Hepatocyte (in vitro differentiated cells): ENCODE measurements at regions not wholly inside any gene's neighbourhood (a gene's known extent, or its start where the extent isn't known, plus 50 kb on each side); places are given as distances from the start of the nearest gene placed in this dataset.

Experiments used
- DNase-seq: peaks from one replicate; pipeline ENCODE4 v3.0.0-alpha.2; 2016; ENCODE audit warnings: low spot score
- H2AFZ ChIP-seq: fragments of 200-600 bp; sonication (generic); 2 replicates; pipeline ENCODE4 v1.6.0; 2016; ENCODE audit warnings: antibody characterized with exemption, mild to moderate bottlenecking
- H3K27ac ChIP-seq: fragments of 200-600 bp; sonication (generic); 2 replicates; pipeline ENCODE4 v1.5.1; 2016; ENCODE audit warnings: mild to moderate bottlenecking
- H3K27me3 ChIP-seq: fragments of 200-600 bp; sonication (generic); 2 replicates; pipeline ENCODE4 v1.6.1; 2016
- H3K36me3 ChIP-seq: fragments of 200-600 bp; sonication (generic); replicated peaks from 2 replicates; pipeline ENCODE4 v1.5.1; 2016; ENCODE audit warnings: low read depth; ENCODE audit not compliant: insufficient read depth
- H3K4me1 ChIP-seq: fragments of 200-600 bp; sonication (generic); 2 replicates; pipeline ENCODE4 v1.5.1; 2016; ENCODE audit warnings: mild to moderate bottlenecking, moderate library complexity; ENCODE audit not compliant: insufficient read depth
- H3K4me2 ChIP-seq: fragments of 200-600 bp; sonication (generic); 2 replicates; pipeline ENCODE4 v1.6.0; 2016
- H3K4me3 ChIP-seq: fragments of 200-600 bp; sonication (generic); 2 replicates; pipeline ENCODE4 v1.5.1; 2016; ENCODE audit warnings: mild to moderate bottlenecking
- H3K79me2 ChIP-seq: fragments of 200-600 bp; sonication (generic); 2 replicates; pipeline ENCODE4 v1.6.0; 2017; ENCODE audit warnings: mild to moderate bottlenecking
- H3K9me2 ChIP-seq: fragments of 200-600 bp; sonication (generic); replicated peaks from 2 replicates; pipeline ENCODE4 v1.6.0; 2017; ENCODE audit warnings: mild to moderate bottlenecking; ENCODE audit not compliant: insufficient read depth
- H3K9me3 ChIP-seq: fragments of 200-600 bp; sonication (generic); 2 replicates; pipeline ENCODE4 v1.5.1; 2016; ENCODE audit warnings: low read depth, mild to moderate bottlenecking
- H4K20me1 ChIP-seq: fragments of 200-600 bp; sonication (generic); 2 replicates; pipeline ENCODE4 v1.6.0; 2016; ENCODE audit warnings: mild to moderate bottlenecking; ENCODE audit not compliant: insufficient read depth, poor library complexity, severe bottlenecking
- EZH2 ChIP-seq: fragments of 200-600 bp; sonication (generic); IDR thresholded peaks from 2 replicates; pipeline ENCODE4 v1.6.1; 2016; ENCODE audit warnings: antibody characterized with exemption, mild to moderate bottlenecking, borderline replicate concordance
- EZH2phosphoT487 ChIP-seq: fragments of 200-600 bp; sonication (generic); IDR thresholded peaks from one replicate; pipeline ENCODE4 v1.6.1; 2018; ENCODE audit warnings: antibody characterized with exemption, mild to moderate bottlenecking, low read depth, moderate library complexity; ENCODE audit not compliant: unreplicated experiment, severe bottlenecking
- WGBS: methylation state at CpG from one replicate; pipeline ENCODE4 v1.1.6; 2016; ENCODE audit warnings: low lambda C conversion rate; ENCODE audit errors: missing lambda C conversion rate; 5-methylcytosine and 5-hydroxymethylcytosine counted together
- TF ChIP-seq, protein P1 (sequence below): fragments of 200-600 bp; sonication (generic); IDR thresholded peaks from 2 replicates; pipeline ENCODE4 v1.5.1; 2016; ENCODE audit warnings: antibody characterized with exemption, mild to moderate bottlenecking; ENCODE audit not compliant: poor library complexity

DNA sequence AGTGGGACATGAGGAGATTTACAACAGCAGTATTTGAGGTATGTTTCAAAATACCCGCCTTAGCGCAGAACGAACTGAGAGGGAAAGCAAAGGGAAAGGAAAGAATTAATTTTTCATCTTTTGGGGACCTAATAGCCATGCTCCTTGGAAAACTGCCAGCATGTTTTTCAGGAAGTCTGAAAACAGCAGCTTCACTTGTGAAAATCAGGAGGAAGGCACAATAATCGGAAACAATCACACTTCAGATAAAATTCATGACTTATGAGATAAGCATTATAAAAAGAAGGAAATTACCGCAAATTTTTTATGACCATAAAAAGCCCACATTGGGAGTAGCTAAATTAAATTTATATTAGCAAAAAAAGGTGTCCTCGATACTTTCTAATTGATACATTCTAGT is 541.1 kb downstream of the HAO1 start:
- Histone ChIP-seq H2AFZ (no peak overlapping the region), H3K4me3 (no peak overlapping the region), H3K4me1 (no peaks in the 10 kb centered on the region), H4K20me1 (no peaks in the 10 kb centered on the region), H3K79me2 (no peaks in the 10 kb centered on the region), H3K36me3 (no peaks in the 10 kb centered on the region), H3K27ac (no peak overlapping the region), H3K4me2 (no peak overlapping the region), H3K9me3 (no peaks in the 10 kb centered on the region), H3K9me2 (no peaks in the 10 kb centered on the region), H3K27me3 (no peaks in the 10 kb centered on the region)
- DNase-seq = no peak
- WGBS = 94% methylated on average over 6 of the region's 6 CpGs
- TF ChIP-seq EZH2phosphoT487 (no peak), EZH2 (no peak)
- TF ChIP-seq, protein P1, sequence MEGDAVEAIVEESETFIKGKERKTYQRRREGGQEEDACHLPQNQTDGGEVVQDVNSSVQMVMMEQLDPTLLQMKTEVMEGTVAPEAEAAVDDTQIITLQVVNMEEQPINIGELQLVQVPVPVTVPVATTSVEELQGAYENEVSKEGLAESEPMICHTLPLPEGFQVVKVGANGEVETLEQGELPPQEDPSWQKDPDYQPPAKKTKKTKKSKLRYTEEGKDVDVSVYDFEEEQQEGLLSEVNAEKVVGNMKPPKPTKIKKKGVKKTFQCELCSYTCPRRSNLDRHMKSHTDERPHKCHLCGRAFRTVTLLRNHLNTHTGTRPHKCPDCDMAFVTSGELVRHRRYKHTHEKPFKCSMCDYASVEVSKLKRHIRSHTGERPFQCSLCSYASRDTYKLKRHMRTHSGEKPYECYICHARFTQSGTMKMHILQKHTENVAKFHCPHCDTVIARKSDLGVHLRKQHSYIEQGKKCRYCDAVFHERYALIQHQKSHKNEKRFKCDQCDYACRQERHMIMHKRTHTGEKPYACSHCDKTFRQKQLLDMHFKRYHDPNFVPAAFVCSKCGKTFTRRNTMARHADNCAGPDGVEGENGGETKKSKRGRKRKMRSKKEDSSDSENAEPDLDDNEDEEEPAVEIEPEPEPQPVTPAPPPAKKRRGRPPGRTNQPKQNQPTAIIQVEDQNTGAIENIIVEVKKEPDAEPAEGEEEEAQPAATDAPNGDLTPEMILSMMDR = no peak

DNA sequence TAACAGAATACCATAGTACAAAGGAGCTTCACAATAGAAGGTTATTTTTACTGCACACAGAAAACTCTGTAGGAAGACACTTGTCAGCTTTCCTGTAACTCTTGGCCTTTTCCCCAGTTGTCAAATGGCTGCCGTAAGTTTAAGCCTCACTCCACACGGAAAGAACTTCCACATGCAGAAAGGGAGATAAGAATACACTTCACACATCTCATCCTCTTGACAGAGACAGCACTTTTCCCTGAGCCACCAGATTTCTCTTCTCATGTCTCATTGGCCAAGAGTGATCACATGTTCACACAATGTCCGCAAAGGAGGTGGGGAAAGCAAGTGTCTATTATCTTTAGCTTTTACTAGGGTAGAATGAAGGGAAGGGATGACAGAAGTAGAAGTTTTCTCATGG is 540.7 kb downstream of the HAO1 start:
- Histone ChIP-seq H3K9me2 (no peaks in the 10 kb centered on the region), H3K36me3 (no peaks in the 10 kb centered on the region), H3K79me2 (no peaks in the 10 kb centered on the region), H2AFZ (no peak overlapping the region), H3K27me3 (no peaks in the 10 kb centered on the region), H3K4me3 (no peak overlapping the region), H3K9me3 (no peaks in the 10 kb centered on the region), H3K4me1 (no peaks in the 10 kb centered on the region), H3K4me2 (no peak overlapping the region), H3K27ac (no peak overlapping the region), H4K20me1 (no peaks in the 10 kb centered on the region)
- DNase-seq = no peak
- no peak for TF ChIP-seq EZH2phosphoT487
- TF ChIP-seq EZH2 = no peak
- WGBS = 54% methylated on average over 3 of the region's 3 CpGs

GRCh38 chr20:7406671-7407070 is 533.6 kb downstream of the HAO1 start:
- H3K79me2 ChIP-seq = no peaks in the 10 kb centered on the region
- 100% methylated on average over 1 of the region's 1 CpG for WGBS
- H2AFZ ChIP-seq = no peak overlapping the region
- no peak overlapping the region for H3K4me3 ChIP-seq
- no peak for DNase-seq
- TF ChIP-seq, protein P1 = no peak
- TF ChIP-seq EZH2phosphoT487 = no peak
- TF ChIP-seq EZH2 = no peak
- H3K4me1 ChIP-seq = no peaks in the 10 kb centered on the region
- H3K27ac ChIP-seq = no peak overlapping the region
- no peaks in the 10 kb centered on the region for H3K9me3 ChIP-seq
- no peak overlapping the region for H3K4me2 ChIP-seq
- no peaks in the 10 kb centered on the region for H4K20me1 ChIP-seq
- H3K27me3 ChIP-seq = no peaks in the 10 kb centered on the region
- no peaks in the 10 kb centered on the region for H3K36me3 ChIP-seq
- H3K9me2 ChIP-seq = no peaks in the 10 kb centered on the region

DNA sequence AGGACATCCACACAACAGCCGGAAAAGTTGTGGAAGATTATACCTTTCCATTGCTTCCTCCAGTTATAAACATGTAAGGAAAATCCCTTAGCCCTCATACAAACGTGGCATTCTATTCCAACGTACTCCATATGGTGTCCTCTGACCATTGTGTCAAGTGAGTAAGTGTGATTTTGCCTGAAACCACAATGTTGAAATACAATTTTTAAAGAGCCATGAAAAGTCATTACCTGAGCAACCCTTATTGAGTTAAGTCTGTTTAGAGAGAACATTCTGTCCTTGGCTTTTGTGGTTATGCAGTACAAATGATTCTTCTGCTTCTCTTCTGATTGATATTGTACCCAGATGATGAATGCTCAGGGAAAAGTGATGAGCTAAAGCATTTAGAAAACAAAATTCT is 530.1 kb downstream of the HAO1 start:
- Histone ChIP-seq H3K27ac (no peak overlapping the region), H3K9me2 (no peaks in the 10 kb centered on the region), H3K4me1 (no peaks in the 10 kb centered on the region), H3K27me3 (no peaks in the 10 kb centered on the region), H3K9me3 (no peaks in the 10 kb centered on the region), H3K36me3 (no peaks in the 10 kb centered on the region), H3K4me2 (no peak overlapping the region), H3K4me3 (no peak overlapping the region), H2AFZ (no peak overlapping the region), H3K79me2 (no peaks in the 10 kb centered on the region), H4K20me1 (no peaks in the 10 kb centered on the region)
- TF ChIP-seq EZH2 (no peak), EZH2phosphoT487 (no peak)
- TF ChIP-seq, protein P1 = no peak
- WGBS = 66% methylated on average over 3 of the region's 3 CpGs
- DNase-seq = no peak
